Keratinocyte (primary cell): ENCODE measurements at regions not wholly inside any gene's neighbourhood (a gene's known extent, or its start where the extent isn't known, plus 50 kb on each side); places are given as distances from the start of the nearest gene placed in this dataset.

Experiments
- DNase-seq: peaks from one replicate; pipeline ENCODE4 v3.0.0-alpha.2; 2011; ENCODE audit warnings: low read depth, missing footprints, low spot score
- FAIRE-seq: peaks from 2 replicates; lab custom pipeline; 2011; peaks lifted over from hg19 to GRCh38; lab: Jason Lieb, UNC
- H2AFZ ChIP-seq: 2 replicates; pipeline ENCODE4 v1.6.0; 2012; ENCODE audit warnings: low read length, control low read depth, inconsistent platforms; ENCODE audit not compliant: control insufficient read depth
- H3K27ac ChIP-seq: 2 replicates; pipeline ENCODE4 v1.5.1; 2011; ENCODE audit warnings: low read length; ENCODE audit not compliant: control insufficient read depth, insufficient read depth
- H3K27me3 ChIP-seq: 3 replicates; pipeline ENCODE4 v1.6.0; 2011; ENCODE audit warnings: low read length; ENCODE audit not compliant: control insufficient read depth, insufficient read depth; ENCODE audit errors: extremely low read depth
- H3K36me3 ChIP-seq, 2 experiments: 2 replicates in 1 of 2; 3 replicates in 1 of 2; pipeline ENCODE4 v1.5.1; 2011; ENCODE audit warnings: low read length in 2 of 2, mild to moderate bottlenecking in 1 of 2; ENCODE audit not compliant: control insufficient read depth in 2 of 2, insufficient read depth in 2 of 2; ENCODE audit errors: extremely low read depth in 1 of 2
- H3K4me1 ChIP-seq: 3 replicates; pipeline ENCODE4 v1.5.1; 2011; ENCODE audit warnings: low read length; ENCODE audit not compliant: control insufficient read depth, insufficient read depth; ENCODE audit errors: extremely low read depth
- H3K4me2 ChIP-seq: 3 replicates; pipeline ENCODE4 v1.6.0; 2011; ENCODE audit warnings: low read depth, low read length; ENCODE audit not compliant: control insufficient read depth, insufficient read depth; ENCODE audit errors: extremely low read depth
- H3K4me3 ChIP-seq, 3 experiments: fragments of 200-600 bp in 1 of 3; sonication (generic) in 1 of 3; 2 replicates in 2 of 3; 3 replicates in 1 of 3; pipeline ENCODE4 v1.5.1; 2011 to 2016; ENCODE audit warnings: low read length in 3 of 3, mild to moderate bottlenecking in 3 of 3, control low read depth in 2 of 3, inconsistent platforms in 1 of 3, low read depth in 1 of 3, mixed read lengths in 1 of 3, mixed run types in 1 of 3, moderate library complexity in 1 of 3; ENCODE audit not compliant: control insufficient read depth in 2 of 3, insufficient read depth in 2 of 3; ENCODE audit errors: extremely low read depth in 1 of 3
- H3K79me2 ChIP-seq: 2 replicates; pipeline ENCODE4 v1.6.0; 2012; ENCODE audit warnings: low read length; ENCODE audit not compliant: control insufficient read depth, insufficient read depth
- H3K9ac ChIP-seq: 3 replicates; pipeline ENCODE4 v1.6.0; 2011; ENCODE audit warnings: low read length; ENCODE audit not compliant: control insufficient read depth, insufficient read depth; ENCODE audit errors: extremely low read depth
- H3K9me1 ChIP-seq: 3 replicates; pipeline ENCODE4 v1.6.0; 2011; ENCODE audit warnings: low read length; ENCODE audit not compliant: control insufficient read depth, insufficient read depth; ENCODE audit errors: extremely low read depth
- H3K9me3 ChIP-seq: 2 replicates; pipeline ENCODE4 v1.5.1; 2012; ENCODE audit warnings: low read depth, low read length; ENCODE audit not compliant: control insufficient read depth
- H4K20me1 ChIP-seq: 3 replicates; pipeline ENCODE4 v1.6.0; 2011; ENCODE audit warnings: low read length; ENCODE audit not compliant: control insufficient read depth, insufficient read depth; ENCODE audit errors: extremely low read depth
- EZH2 ChIP-seq: IDR thresholded peaks from one replicate; pipeline ENCODE4 v1.6.1; 2012; ENCODE audit warnings: inconsistent platforms, mild to moderate bottlenecking, low read length, moderate library complexity
- dilution Hi-C: fragments of 300-500 bp; cut with MboI; formaldehyde crosslinking; loops from one replicate; pipeline ENCODE4 v1.7.0; 2020; ENCODE audit warnings: low sequenced_read_pairs; ENCODE audit not compliant: extremely low pct_ligation_motif_present
- TF ChIP-seq, protein P1 (sequence below), 3 experiments: IDR thresholded peaks in 1 of 3; conservative IDR thresholded peaks in 1 of 3; optimal IDR thresholded peaks in 1 of 3; 2 replicates in 2 of 3; 3 replicates in 1 of 3; pipeline versions ENCODE3 to v1.5.1; 2011; ENCODE audit warnings: low read length in 3 of 3, mild to moderate bottlenecking in 3 of 3, moderate library complexity in 2 of 3, control low read depth in 1 of 3, inconsistent platforms in 1 of 3; ENCODE audit not compliant: insufficient read depth in 2 of 3; ENCODE audit errors: extremely low read depth in 1 of 3

DNA sequence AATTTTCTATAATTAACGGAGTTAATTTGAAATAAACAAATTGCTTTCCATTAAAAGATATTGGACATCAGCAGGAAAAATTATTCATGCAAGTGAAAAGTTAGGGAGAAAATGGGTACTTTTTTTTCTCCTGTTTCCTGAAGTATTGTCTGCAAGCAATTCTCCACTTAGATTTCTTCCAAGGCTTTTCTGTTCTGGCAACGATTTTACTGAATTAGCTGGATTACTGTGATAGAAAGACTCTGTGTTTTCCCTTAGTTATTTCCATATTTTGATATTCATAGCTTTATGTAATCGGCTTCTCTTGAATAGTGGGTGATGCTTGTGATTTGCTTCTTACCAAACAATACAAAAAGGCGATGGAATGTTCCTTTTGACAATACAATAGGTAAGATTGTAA lies 1333.9 kb downstream of the AMY1C start:
- Histone ChIP-seq H3K9me1 (no peaks in the 10 kb centered on the region), H3K4me1 (no peaks in the 10 kb centered on the region), H4K20me1 (no peaks in the 10 kb centered on the region), H3K9me3 (no peaks in the 10 kb centered on the region), H3K4me2 (no peak overlapping the region), H3K9ac (no peak overlapping the region), H3K27ac (no peak overlapping the region), H3K79me2 (no peaks in the 10 kb centered on the region), H3K4me3 (no peak overlapping the region), H2AFZ (no peak overlapping the region), H3K27me3 (no peaks in the 10 kb centered on the region), H3K36me3 (no peaks in the 10 kb centered on the region)
- FAIRE-seq (no peak), DNase-seq (no peak)
- TF ChIP-seq, protein P1, sequence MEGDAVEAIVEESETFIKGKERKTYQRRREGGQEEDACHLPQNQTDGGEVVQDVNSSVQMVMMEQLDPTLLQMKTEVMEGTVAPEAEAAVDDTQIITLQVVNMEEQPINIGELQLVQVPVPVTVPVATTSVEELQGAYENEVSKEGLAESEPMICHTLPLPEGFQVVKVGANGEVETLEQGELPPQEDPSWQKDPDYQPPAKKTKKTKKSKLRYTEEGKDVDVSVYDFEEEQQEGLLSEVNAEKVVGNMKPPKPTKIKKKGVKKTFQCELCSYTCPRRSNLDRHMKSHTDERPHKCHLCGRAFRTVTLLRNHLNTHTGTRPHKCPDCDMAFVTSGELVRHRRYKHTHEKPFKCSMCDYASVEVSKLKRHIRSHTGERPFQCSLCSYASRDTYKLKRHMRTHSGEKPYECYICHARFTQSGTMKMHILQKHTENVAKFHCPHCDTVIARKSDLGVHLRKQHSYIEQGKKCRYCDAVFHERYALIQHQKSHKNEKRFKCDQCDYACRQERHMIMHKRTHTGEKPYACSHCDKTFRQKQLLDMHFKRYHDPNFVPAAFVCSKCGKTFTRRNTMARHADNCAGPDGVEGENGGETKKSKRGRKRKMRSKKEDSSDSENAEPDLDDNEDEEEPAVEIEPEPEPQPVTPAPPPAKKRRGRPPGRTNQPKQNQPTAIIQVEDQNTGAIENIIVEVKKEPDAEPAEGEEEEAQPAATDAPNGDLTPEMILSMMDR (optimal IDR thresholded peaks at IDR 0.05 in 1 of 3, IDR thresholded peaks at IDR 0.05 in 1 of 3, conservative IDR thresholded peaks at IDR 0.05 in 1 of 3; ENCODE audit: extremely low read depth in 1 of 3, insufficient read depth in 2 of 3, low read length in 3 of 3) = no peak
- TF ChIP-seq EZH2 = no peak
- dilution Hi-C loops = no loop called here

DNA sequence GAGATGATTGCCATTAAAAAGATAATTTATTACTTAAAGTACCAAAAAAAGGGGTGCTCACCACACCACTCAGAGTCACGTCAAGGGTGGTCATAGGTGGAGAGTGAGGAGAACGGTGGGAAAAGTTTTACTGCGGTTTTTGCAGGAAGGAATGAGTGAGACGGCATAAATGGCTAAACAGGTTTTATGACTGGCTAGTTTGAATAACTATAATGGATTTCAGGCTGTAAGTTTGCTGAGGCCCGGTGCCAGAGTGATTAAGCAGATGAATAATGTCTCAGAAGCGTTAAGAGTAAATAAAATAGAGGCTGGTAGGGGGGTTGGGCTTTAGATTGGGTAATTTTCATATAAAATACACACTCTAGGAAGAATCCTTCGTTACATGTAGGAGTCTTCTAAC lies 1337.8 kb downstream of the AMY1C start:
- no peaks in the 10 kb centered on the region for H3K9me1 ChIP-seq
- TF ChIP-seq EZH2 = no peak
- TF ChIP-seq, protein P1 (optimal IDR thresholded peaks at IDR 0.05 in 1 of 3, IDR thresholded peaks at IDR 0.05 in 1 of 3, conservative IDR thresholded peaks at IDR 0.05 in 1 of 3; ENCODE audit: extremely low read depth in 1 of 3, insufficient read depth in 2 of 3, low read length in 3 of 3) = no peak
- no peaks in the 10 kb centered on the region for H3K79me2 ChIP-seq
- no peak overlapping the region for H3K27ac ChIP-seq
- no peak overlapping the region for H3K4me2 ChIP-seq
- H2AFZ ChIP-seq = no peak overlapping the region
- H3K36me3 ChIP-seq = no peaks in the 10 kb centered on the region
- FAIRE-seq = no peak
- H4K20me1 ChIP-seq = no peaks in the 10 kb centered on the region
- H3K9ac ChIP-seq = no peak overlapping the region
- H3K4me3 ChIP-seq = no peak overlapping the region
- H3K4me1 ChIP-seq = no peaks in the 10 kb centered on the region
- H3K9me3 ChIP-seq = peaks cover 2% of the 10 kb centered on the region
- no peaks in the 10 kb centered on the region for H3K27me3 ChIP-seq
- no peak for DNase-seq
- dilution Hi-C loops = no loop called here
